Central memory CD8-positive, alpha-beta T cell (primary cell): ENCODE measurements at regions not wholly inside any gene's neighbourhood (a gene's known extent, or its start where the extent isn't known, plus 50 kb on each side); places are given as distances from the start of the nearest gene placed in this dataset.

Source experiments
- ATAC-seq: fragments of 150-1000 bp; cut with Tn5 transposase; replicated peaks from 2 replicates; pipeline ENCODE4 v1.10.0; 2022; ENCODE audit warnings: mild to moderate bottlenecking, moderate FRiP score, moderate number of reproducible peaks; ENCODE audit not compliant: poor library complexity, severe bottlenecking; ENCODE audit errors: extremely low read depth
- DNase-seq, 2 donors: peaks; one replicate each; pipeline ENCODE4 v3.0.0; 2021; ENCODE audit warnings: low spot score in 2 of 2
- H3K27ac Mint-ChIP-seq: one replicate; pipeline ENCODE4 v1.8.0; 2022; ENCODE audit warnings: low read depth, mild to moderate bottlenecking, moderate library complexity, mixed read lengths
- H3K27me3 Mint-ChIP-seq: one replicate; pipeline ENCODE4 v1.8.0; 2022; ENCODE audit warnings: mixed read lengths
- H3K36me3 Mint-ChIP-seq: one replicate; pipeline ENCODE4 v1.8.0; 2022; ENCODE audit warnings: mild to moderate bottlenecking, moderate library complexity, mixed read lengths; ENCODE audit not compliant: insufficient read depth
- H3K4me1 Mint-ChIP-seq: one replicate; pipeline ENCODE4 v1.8.0; 2022; ENCODE audit warnings: mixed read lengths
- H3K4me3 Mint-ChIP-seq: one replicate; pipeline ENCODE4 v1.8.0; 2022; ENCODE audit warnings: mild to moderate bottlenecking, moderate library complexity, mixed read lengths
- H3K9me3 Mint-ChIP-seq: one replicate; pipeline ENCODE4 v1.8.0; 2022; ENCODE audit warnings: mixed read lengths

GRCh38 chr13:78105656-78106055, 187.0 kb upstream of the EDNRB start:
- ATAC-seq (no peak), DNase-seq (no peak)
- no peaks in the 10 kb centered on the region for H3K36me3 Mint-ChIP-seq
- no peak overlapping the region for H3K27ac Mint-ChIP-seq
- no peak overlapping the region for H3K4me3 Mint-ChIP-seq
- H3K4me1 Mint-ChIP-seq: no peaks in the 10 kb centered on the region
- no peaks in the 10 kb centered on the region for H3K9me3 Mint-ChIP-seq
- H3K27me3 Mint-ChIP-seq: no peaks in the 10 kb centered on the region

- H3K27ac Mint-ChIP-seq: no peak overlapping the region
- no peaks in the 10 kb centered on the region for H3K4me1 Mint-ChIP-seq
- ATAC-seq: no peak
- no peaks in the 10 kb centered on the region for H3K9me3 Mint-ChIP-seq
- H3K27me3 Mint-ChIP-seq: no peaks in the 10 kb centered on the region
- no peak overlapping the region for H3K4me3 Mint-ChIP-seq
- no peaks in the 10 kb centered on the region for H3K36me3 Mint-ChIP-seq
- no peak for DNase-seq
These were observed 185.3 kb upstream of the EDNRB start for GRCh38 chr13:78103936-78104335.

GRCh38 chr13:78102741-78103140, 184.1 kb upstream of the EDNRB start:
- DNase-seq: no peak
- Mint-ChIP-seq H3K27me3 (peaks cover 6% of the 10 kb centered on the region), H3K4me1 (no peaks in the 10 kb centered on the region), H3K9me3 (no peaks in the 10 kb centered on the region), H3K4me3 (no peak overlapping the region), H3K27ac (no peak overlapping the region), H3K36me3 (no peaks in the 10 kb centered on the region)
- ATAC-seq: no peak

- Mint-ChIP-seq H3K4me1 (no peaks in the 10 kb centered on the region), H3K4me3 (no peak overlapping the region), H3K27me3 (peaks cover 11% of the 10 kb centered on the region), H3K27ac (no peak overlapping the region), H3K36me3 (no peaks in the 10 kb centered on the region), H3K9me3 (no peaks in the 10 kb centered on the region)
- no peak for ATAC-seq
- DNase-seq: no peak
These were observed 183.6 kb upstream of the EDNRB start for GRCh38 chr13:78102121-78102677.

- Mint-ChIP-seq H3K27me3 (peaks cover 19% of the 10 kb centered on the region), H3K27ac (no peak overlapping the region), H3K4me3 (no peak overlapping the region), H3K9me3 (no peaks in the 10 kb centered on the region), H3K36me3 (no peaks in the 10 kb centered on the region), H3K4me1 (no peaks in the 10 kb centered on the region)
- DNase-seq (no peak), ATAC-seq (no peak)
These were observed 181.9 kb upstream of the EDNRB start for GRCh38 chr13:78100486-78100885.

GRCh38 chr13:78098249-78098648, 179.6 kb upstream of the EDNRB start:
- no peak overlapping the region for H3K4me3 Mint-ChIP-seq
- no peak overlapping the region for H3K27ac Mint-ChIP-seq
- no peaks in the 10 kb centered on the region for H3K9me3 Mint-ChIP-seq
- no peaks in the 10 kb centered on the region for H3K4me1 Mint-ChIP-seq
- peaks cover 26% of the 10 kb centered on the region for H3K27me3 Mint-ChIP-seq
- no peak for ATAC-seq
- DNase-seq: no peak
- no peaks in the 10 kb centered on the region for H3K36me3 Mint-ChIP-seq

GRCh38 chr13:78096221-78096620, 177.6 kb upstream of the EDNRB start:
- Mint-ChIP-seq H3K27me3 (peaks cover 29% of the 10 kb centered on the region), H3K4me3 (no peak overlapping the region), H3K36me3 (no peaks in the 10 kb centered on the region), H3K27ac (no peak overlapping the region), H3K4me1 (no peaks in the 10 kb centered on the region), H3K9me3 (no peaks in the 10 kb centered on the region)
- DNase-seq (no peak), ATAC-seq (no peak)

GRCh38 chr13:78087966-78088678, 169.5 kb upstream of the EDNRB start:
- Mint-ChIP-seq H3K4me1 (peaks cover 6% of the 10 kb centered on the region), H3K9me3 (peaks cover under 1% of the 10 kb centered on the region), H3K27me3 (peaks cover 48% of the 10 kb centered on the region), H3K4me3 (no peak overlapping the region), H3K36me3 (no peaks in the 10 kb centered on the region), H3K27ac (no peak overlapping the region)
- ATAC-seq (no peak), DNase-seq (no peak)

- peaks cover 64% of the 10 kb centered on the region for H3K27me3 Mint-ChIP-seq
- DNase-seq (no peak), ATAC-seq (no peak)
- no peak overlapping the region for H3K4me3 Mint-ChIP-seq
- no peak overlapping the region for H3K27ac Mint-ChIP-seq
- peaks cover 6% of the 10 kb centered on the region for H3K4me1 Mint-ChIP-seq
- H3K36me3 Mint-ChIP-seq: no peaks in the 10 kb centered on the region
- H3K9me3 Mint-ChIP-seq: peaks cover 11% of the 10 kb centered on the region
These were observed 167.0 kb upstream of the EDNRB start for GRCh38 chr13:78085434-78086225.

GRCh38 chr13:78084401-78084800, 165.8 kb upstream of the EDNRB start:
- Mint-ChIP-seq H3K36me3 (no peaks in the 10 kb centered on the region), H3K4me3 (no peak overlapping the region), H3K27me3 (peaks cover 63% of the 10 kb centered on the region), H3K27ac (no peak overlapping the region), H3K4me1 (peaks cover 6% of the 10 kb centered on the region), H3K9me3 (peaks cover 17% of the 10 kb centered on the region)
- ATAC-seq (no peak), DNase-seq (no peak)

- peaks cover 65% of the 10 kb centered on the region for H3K27me3 Mint-ChIP-seq
- H3K4me3 Mint-ChIP-seq: no peak overlapping the region
- ATAC-seq: no peak
- H3K9me3 Mint-ChIP-seq: peaks cover 17% of the 10 kb centered on the region
- no peak overlapping the region for H3K27ac Mint-ChIP-seq
- no peak for DNase-seq
- no peaks in the 10 kb centered on the region for H3K4me1 Mint-ChIP-seq
- H3K36me3 Mint-ChIP-seq: no peaks in the 10 kb centered on the region
These were observed 159.5 kb upstream of the EDNRB start for GRCh38 chr13:78078168-78078567.

GRCh38 chr13:78067290-78067689, 148.7 kb upstream of the EDNRB start:
- no peak for ATAC-seq
- Mint-ChIP-seq H3K36me3 (no peaks in the 10 kb centered on the region), H3K27ac (no peak overlapping the region), H3K9me3 (no peaks in the 10 kb centered on the region), H3K4me3 (no peak overlapping the region), H3K4me1 (no peaks in the 10 kb centered on the region), H3K27me3 (no peaks in the 10 kb centered on the region)
- DNase-seq: no peak

- H3K27me3 Mint-ChIP-seq: no peaks in the 10 kb centered on the region
- H3K4me1 Mint-ChIP-seq: no peaks in the 10 kb centered on the region
These were observed 146.5 kb upstream of the EDNRB start for GRCh38 chr13:78065141-78065540.

More at GRCh38 chr13:78065141-78065540, 146.5 kb upstream of the EDNRB start:
- no peak for DNase-seq
- ATAC-seq: no peak
- no peaks in the 10 kb centered on the region for H3K9me3 Mint-ChIP-seq
- H3K27ac Mint-ChIP-seq: no peak overlapping the region
- H3K4me3 Mint-ChIP-seq: no peak overlapping the region
- H3K36me3 Mint-ChIP-seq: no peaks in the 10 kb centered on the region
